ENCODE measurements at regions not wholly inside any gene's neighbourhood (a gene's known extent, or its start where the extent isn't known, plus 50 kb on each side); places are given as distances from the start of the nearest gene placed in this dataset.

- Mint-ChIP-seq H3K36me3 (no peaks in the 10 kb centered on the region), H3K4me3 (no peak overlapping the region), H3K4me1 (no peaks in the 10 kb centered on the region), H3K27ac (no peak overlapping the region), H3K27me3 (peaks cover 36% of the 10 kb centered on the region), H3K9me3 (ENCODE audit: low read depth) (no peaks in the 10 kb centered on the region)
- no peak for DNase-seq
- CTCF ChIA-PET, result no interaction called here
- ATAC-seq, result no peak
Observed at GRCh38 chr6:40955178-40955545, 83.9 kb downstream of the UNC5CL start.

GRCh38 chr6:40954446-40955177 is 84.4 kb downstream of the UNC5CL start:
- Mint-ChIP-seq H3K9me3 (ENCODE audit: low read depth) (no peaks in the 10 kb centered on the region), H3K36me3 (no peaks in the 10 kb centered on the region), H3K27ac (no peak overlapping the region), H3K4me1 (no peaks in the 10 kb centered on the region), H3K27me3 (peaks cover 41% of the 10 kb centered on the region), H3K4me3 (no peak overlapping the region)
- CTCF ChIA-PET, result no interaction called here
- ATAC-seq (no peak), DNase-seq (no peak)

GRCh38 chr6:40953486-40953885 is 85.5 kb downstream of the UNC5CL start:
- H3K4me1 Mint-ChIP-seq, result peaks cover 2% of the 10 kb centered on the region
- DNase-seq, result no peak
- no peaks in the 10 kb centered on the region for H3K9me3 Mint-ChIP-seq (ENCODE audit: low read depth)
- CTCF ChIA-PET, result no interaction called here
- no peak for ATAC-seq
- no peak overlapping the region for H3K4me3 Mint-ChIP-seq
- H3K27me3 Mint-ChIP-seq, result peaks cover 46% of the 10 kb centered on the region
- no peak overlapping the region for H3K27ac Mint-ChIP-seq
- H3K36me3 Mint-ChIP-seq, result no peaks in the 10 kb centered on the region

- ATAC-seq, result no peak
- DNase-seq, result no peak
- H3K4me3 Mint-ChIP-seq, result no peak overlapping the region
- peaks cover 35% of the 10 kb centered on the region for H3K27me3 Mint-ChIP-seq
- no peaks in the 10 kb centered on the region for H3K36me3 Mint-ChIP-seq
- H3K27ac Mint-ChIP-seq, result no peak overlapping the region
- H3K9me3 Mint-ChIP-seq (ENCODE audit: low read depth), result no peaks in the 10 kb centered on the region
- CTCF ChIA-PET, result no interaction called here
- peaks cover 12% of the 10 kb centered on the region for H3K4me1 Mint-ChIP-seq
Observed at GRCh38 chr6:40950986-40951698, 87.9 kb downstream of the UNC5CL start.

- Mint-ChIP-seq H3K4me1 (peaks cover 12% of the 10 kb centered on the region), H3K27ac (no peak overlapping the region), H3K9me3 (ENCODE audit: low read depth) (no peaks in the 10 kb centered on the region), H3K27me3 (peaks cover 34% of the 10 kb centered on the region), H3K36me3 (no peaks in the 10 kb centered on the region), H3K4me3 (no peak overlapping the region)
- CTCF ChIA-PET, result interaction anchor here (0.8 kb wide), 1 partner anchor 36 kb away, joined by 3 read pairs; no protein-coding TSS in a partner anchor
- ATAC-seq (no peak), DNase-seq (no peak)
Observed at GRCh38 chr6:40948570-40948969, 90.5 kb downstream of the UNC5CL start.

- CTCF ChIA-PET, result interaction anchor here (0.8 kb wide), 1 partner anchor 36 kb away, joined by 3 read pairs; no protein-coding TSS in a partner anchor
- ATAC-seq (peak; percentile 82), DNase-seq (no peak)
- peaks cover 34% of the 10 kb centered on the region for H3K27me3 Mint-ChIP-seq
- peaks cover 12% of the 10 kb centered on the region for H3K4me1 Mint-ChIP-seq
- H3K9me3 Mint-ChIP-seq (ENCODE audit: low read depth), result no peaks in the 10 kb centered on the region
- H3K27ac Mint-ChIP-seq, result peak overlapping the region; percentile 58
- no peak overlapping the region for H3K4me3 Mint-ChIP-seq
- H3K36me3 Mint-ChIP-seq, result no peaks in the 10 kb centered on the region
Observed at GRCh38 chr6:40947876-40948526, 91.0 kb downstream of the UNC5CL start.

GRCh38 chr6:40946738-40947301 is 92.2 kb downstream of the UNC5CL start:
- Mint-ChIP-seq H3K27me3 (peaks cover 37% of the 10 kb centered on the region), H3K36me3 (no peaks in the 10 kb centered on the region), H3K27ac (no peak overlapping the region), H3K4me1 (peaks cover 12% of the 10 kb centered on the region), H3K4me3 (no peak overlapping the region), H3K9me3 (ENCODE audit: low read depth) (no peaks in the 10 kb centered on the region)
- ATAC-seq (no peak), DNase-seq (no peak)
- CTCF ChIA-PET, result no interaction called here

GRCh38 chr6:40937491-40937890 is 101.5 kb downstream of the UNC5CL start:
- H3K27me3 Mint-ChIP-seq, result peaks cover 28% of the 10 kb centered on the region
- no peak overlapping the region for H3K27ac Mint-ChIP-seq
- no peak for DNase-seq
- H3K4me3 Mint-ChIP-seq, result no peak overlapping the region
- CTCF ChIA-PET, result interaction anchor here (1.2 kb wide), 1 partner anchor 25 kb away, joined by 4 read pairs; no protein-coding TSS in a partner anchor
- no peaks in the 10 kb centered on the region for H3K4me1 Mint-ChIP-seq
- no peaks in the 10 kb centered on the region for H3K9me3 Mint-ChIP-seq (ENCODE audit: low read depth)
- no peak for ATAC-seq
- no peaks in the 10 kb centered on the region for H3K36me3 Mint-ChIP-seq

- H3K27ac Mint-ChIP-seq, result no peak overlapping the region
- CTCF ChIA-PET, result no interaction called here
- no peaks in the 10 kb centered on the region for H3K4me1 Mint-ChIP-seq
- DNase-seq (no peak), ATAC-seq (no peak)
- H3K4me3 Mint-ChIP-seq, result no peak overlapping the region
- H3K36me3 Mint-ChIP-seq, result no peaks in the 10 kb centered on the region
- peaks cover 23% of the 10 kb centered on the region for H3K27me3 Mint-ChIP-seq
- no peaks in the 10 kb centered on the region for H3K9me3 Mint-ChIP-seq (ENCODE audit: low read depth)
Observed at GRCh38 chr6:40936818-40937251, 102.2 kb downstream of the UNC5CL start.

- no peaks in the 10 kb centered on the region for H3K9me3 Mint-ChIP-seq (ENCODE audit: low read depth)
- H3K4me3 Mint-ChIP-seq, result no peak overlapping the region
- ATAC-seq (no peak), DNase-seq (no peak)
- no peak overlapping the region for H3K27ac Mint-ChIP-seq
- CTCF ChIA-PET, result no interaction called here
- H3K4me1 Mint-ChIP-seq, result no peaks in the 10 kb centered on the region
- H3K27me3 Mint-ChIP-seq, result peaks cover 13% of the 10 kb centered on the region
- H3K36me3 Mint-ChIP-seq, result no peaks in the 10 kb centered on the region
Observed at GRCh38 chr6:40933864-40934263, 105.2 kb downstream of the UNC5CL start.

GRCh38 chr6:40932953-40933352 is 106.1 kb downstream of the UNC5CL start:
- ATAC-seq, result no peak
- CTCF ChIA-PET, result no interaction called here
- no peak overlapping the region for H3K4me3 Mint-ChIP-seq
- DNase-seq, result no peak
- no peaks in the 10 kb centered on the region for H3K36me3 Mint-ChIP-seq
- peaks cover 13% of the 10 kb centered on the region for H3K27me3 Mint-ChIP-seq
- H3K9me3 Mint-ChIP-seq (ENCODE audit: low read depth), result no peaks in the 10 kb centered on the region
- H3K4me1 Mint-ChIP-seq, result no peaks in the 10 kb centered on the region
- no peak overlapping the region for H3K27ac Mint-ChIP-seq

- CTCF ChIA-PET, result no interaction called here
- Mint-ChIP-seq H3K27me3 (peaks cover 16% of the 10 kb centered on the region), H3K27ac (no peak overlapping the region), H3K36me3 (no peaks in the 10 kb centered on the region), H3K4me3 (no peak overlapping the region), H3K4me1 (no peaks in the 10 kb centered on the region), H3K9me3 (ENCODE audit: low read depth) (no peaks in the 10 kb centered on the region)
- ATAC-seq, result no peak
- DNase-seq, result no peak
Observed at GRCh38 chr6:40932366-40932765, 106.7 kb downstream of the UNC5CL start.

GRCh38 chr6:40931931-40932330 is 107.1 kb downstream of the UNC5CL start:
- CTCF ChIA-PET, result no interaction called here
- Mint-ChIP-seq H3K27ac (no peak overlapping the region), H3K4me3 (no peak overlapping the region), H3K27me3 (peaks cover 18% of the 10 kb centered on the region), H3K9me3 (ENCODE audit: low read depth) (no peaks in the 10 kb centered on the region), H3K36me3 (no peaks in the 10 kb centered on the region), H3K4me1 (no peaks in the 10 kb centered on the region)
- no peak for DNase-seq
- ATAC-seq, result no peak

All from activated CD8-positive, alpha-beta memory T cell treated with anti-CD3 and anti-CD28 coated beads, Interleukin-2, amount 10 ng/mL, durations not matched to agents 7 days and 5 days (primary cell).